ENCODE measurements at regions not wholly inside any gene's neighbourhood (a gene's known extent, or its start where the extent isn't known, plus 50 kb on each side); places are given as distances from the start of the nearest gene placed in this dataset.

- TF ChIP-seq CTCF (IDR thresholded peaks at IDR 0.05; ENCODE audit: extremely low read depth in 1 of 2, insufficient read depth in 1 of 2, low read depth in 1 of 2, low read length in 2 of 2) (no peak), POLR2AphosphoS5 (IDR thresholded peaks at IDR 0.05; ENCODE audit: insufficient read depth, low read depth, low read length) (no peak), EZH2 (IDR thresholded peaks at IDR 0.05; ENCODE audit: borderline replicate concordance, low read depth, low read length, severe bottlenecking) (no peak), POLR2A (IDR thresholded peaks at IDR 0.05; ENCODE audit: low read depth, low read length) (no peak), JUN (IDR thresholded peaks at IDR 0.05; ENCODE audit: borderline replicate concordance, insufficient read depth, insufficient read length, low read depth) (no peak)
These were observed 184.0 kb downstream of the AACS start for GRCh38 chr12:125249066-125249824.

Data from endothelial cell of umbilical vein (primary cell).